Natural killer cell (primary cell): ENCODE measurements at regions not wholly inside any gene's neighbourhood (a gene's known extent, or its start where the extent isn't known, plus 50 kb on each side); places are given as distances from the start of the nearest gene placed in this dataset.
"Not testable (repeated sequence)": the region's sequence is repeated elsewhere in the genome, so short reads cannot be mapped to it uniquely, and the experiment has no call there.

Source experiments
- ATAC-seq, 3 donors: fragments of 150-1000 bp in 2 of 3; fragments of 200-7000 bp in 1 of 3; cut with Tn5 transposase; 1 replicate in 1 of 3; 2 replicates in 2 of 3; pipeline ENCODE4 v1.10.0; 2021; ENCODE audit warnings: mild to moderate bottlenecking in 2 of 3, moderate library complexity in 2 of 3
- DNase-seq, 2 donors: peaks; one replicate each; pipeline versions ENCODE4 v3.0.0 to v3.0.0-alpha.2; 2013 to 2021; ENCODE audit warnings: mixed read lengths in 1 of 2
- H3K27ac ChIP-seq: one replicate; pipeline ENCODE4 v1.5.1; 2013; ENCODE audit warnings: mild to moderate bottlenecking, low read length
- H3K27me3 ChIP-seq: one replicate; pipeline ENCODE4 v1.6.1; 2013; ENCODE audit warnings: low read length; ENCODE audit not compliant: control insufficient read depth, insufficient read depth
- H3K36me3 ChIP-seq: one replicate; pipeline ENCODE4 v1.6.1; 2013; ENCODE audit warnings: low read length; ENCODE audit not compliant: control insufficient read depth, insufficient read depth
- H3K4me1 ChIP-seq: one replicate; pipeline ENCODE4 v1.6.1; 2013; ENCODE audit warnings: low read length; ENCODE audit not compliant: control insufficient read depth, insufficient read depth
- H3K4me3 ChIP-seq: one replicate; pipeline ENCODE4 v1.5.1; 2013; ENCODE audit warnings: low read length
- H3K9me3 ChIP-seq: one replicate; pipeline ENCODE4 v1.6.1; 2013; ENCODE audit warnings: low read length; ENCODE audit not compliant: control insufficient read depth, insufficient read depth
- H3K27ac Mint-ChIP-seq, 2 donors: one replicate each; pipeline ENCODE4 v1.8.0; 2022; ENCODE audit warnings: mild to moderate bottlenecking in 2 of 2, mixed read lengths in 2 of 2, moderate library complexity in 1 of 2
- H3K27me3 Mint-ChIP-seq, 2 donors: one replicate each; pipeline ENCODE4 v1.8.0; 2022; ENCODE audit warnings: low read depth in 2 of 2, mixed read lengths in 2 of 2
- H3K36me3 Mint-ChIP-seq: one replicate; pipeline ENCODE4 v1.8.0; 2022; ENCODE audit warnings: mixed read lengths
- H3K4me1 Mint-ChIP-seq, 2 donors: one replicate each; pipeline ENCODE4 v1.8.0; 2022; ENCODE audit warnings: mixed read lengths in 2 of 2
- H3K4me3 Mint-ChIP-seq: one replicate; pipeline ENCODE4 v1.8.0; 2022; ENCODE audit warnings: mild to moderate bottlenecking, moderate library complexity, mixed read lengths
- H3K9me3 Mint-ChIP-seq, 2 donors: one replicate each; pipeline ENCODE4 v1.8.0; 2022; ENCODE audit warnings: mixed read lengths in 2 of 2
- WGBS: methylation state at CpG from one replicate; pipeline ENCODE4 v1.1.7; 2013; ENCODE audit warnings: missing lambda C conversion rate; ENCODE audit not compliant: insufficient coverage; 5-methylcytosine and 5-hydroxymethylcytosine counted together
- intact Hi-C: fragments of 100-400 bp; cut with micrococcal nuclease; formaldehyde crosslinking; loops from one replicate; pipeline ENCODE4 v1.14.2; 2022
- TF ChIP-seq, protein P1 (sequence below): fragments of 200-600 bp; IDR thresholded peaks from one replicate; pipeline ENCODE4 v1.8.0; 2022; ENCODE audit warnings: antibody characterized with exemption

DNA sequence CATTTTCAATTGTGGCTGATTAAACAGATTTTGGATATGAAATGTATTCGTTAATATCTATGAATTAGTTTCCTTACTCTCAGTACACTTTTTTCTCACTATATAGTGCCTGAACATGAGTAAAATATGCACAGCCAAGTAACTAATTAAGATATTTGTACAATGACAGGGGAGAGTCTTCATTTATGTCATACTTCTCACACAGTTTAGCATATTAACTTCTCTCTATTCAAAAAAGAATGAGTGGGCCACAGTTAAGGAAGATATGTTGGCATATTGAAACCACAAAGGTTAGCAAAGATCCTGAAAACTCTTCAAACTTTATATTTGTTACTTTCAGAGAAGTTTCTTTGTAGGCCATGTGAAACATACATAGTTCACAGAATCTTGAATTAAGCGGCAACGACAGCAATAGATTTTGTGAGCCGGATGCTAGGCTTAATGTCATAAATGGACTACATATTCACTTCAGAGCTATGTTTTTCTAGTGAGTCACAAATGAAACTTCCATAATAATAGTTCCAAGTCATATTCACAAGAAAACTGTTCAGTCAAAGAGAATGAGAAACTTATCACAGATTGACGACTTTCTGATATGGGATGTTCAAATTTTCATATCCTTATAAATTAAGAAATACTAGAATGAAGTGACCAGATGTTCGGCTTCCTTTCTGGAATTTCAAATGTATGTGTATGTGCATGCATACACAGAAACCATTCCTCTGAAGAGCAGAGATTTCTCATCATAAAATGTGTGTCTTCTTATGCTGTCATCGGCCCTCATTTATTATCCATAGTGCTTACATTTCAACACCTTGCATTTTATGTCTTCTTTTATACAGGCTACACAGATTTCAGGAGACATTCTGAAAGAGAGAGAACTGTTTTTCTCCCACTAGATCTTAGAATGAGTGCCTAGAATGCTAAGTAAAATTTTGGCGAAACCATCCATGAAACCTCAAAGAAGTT, 584.0 kb downstream of the SATB2 start:
- Histone ChIP-seq H3K4me3 (no peak overlapping the region), H3K27me3 (no peaks in the 10 kb centered on the region), H3K27ac (no peak overlapping the region), H3K36me3 (no peaks in the 10 kb centered on the region), H3K4me1 (no peaks in the 10 kb centered on the region), H3K9me3 (peaks cover 7% of the 10 kb centered on the region)
- H3K9me3 Mint-ChIP-seq: peaks cover 7 to 11% of the 10 kb centered on the region in 2 donors
- 88% methylated on average over 5 of the region's 8 CpGs for WGBS
- no peaks in the 10 kb centered on the region for H3K36me3 Mint-ChIP-seq
- no peak overlapping the region for H3K4me3 Mint-ChIP-seq
- H3K27me3 Mint-ChIP-seq: no peaks in the 10 kb centered on the region
- TF ChIP-seq, protein P1, sequence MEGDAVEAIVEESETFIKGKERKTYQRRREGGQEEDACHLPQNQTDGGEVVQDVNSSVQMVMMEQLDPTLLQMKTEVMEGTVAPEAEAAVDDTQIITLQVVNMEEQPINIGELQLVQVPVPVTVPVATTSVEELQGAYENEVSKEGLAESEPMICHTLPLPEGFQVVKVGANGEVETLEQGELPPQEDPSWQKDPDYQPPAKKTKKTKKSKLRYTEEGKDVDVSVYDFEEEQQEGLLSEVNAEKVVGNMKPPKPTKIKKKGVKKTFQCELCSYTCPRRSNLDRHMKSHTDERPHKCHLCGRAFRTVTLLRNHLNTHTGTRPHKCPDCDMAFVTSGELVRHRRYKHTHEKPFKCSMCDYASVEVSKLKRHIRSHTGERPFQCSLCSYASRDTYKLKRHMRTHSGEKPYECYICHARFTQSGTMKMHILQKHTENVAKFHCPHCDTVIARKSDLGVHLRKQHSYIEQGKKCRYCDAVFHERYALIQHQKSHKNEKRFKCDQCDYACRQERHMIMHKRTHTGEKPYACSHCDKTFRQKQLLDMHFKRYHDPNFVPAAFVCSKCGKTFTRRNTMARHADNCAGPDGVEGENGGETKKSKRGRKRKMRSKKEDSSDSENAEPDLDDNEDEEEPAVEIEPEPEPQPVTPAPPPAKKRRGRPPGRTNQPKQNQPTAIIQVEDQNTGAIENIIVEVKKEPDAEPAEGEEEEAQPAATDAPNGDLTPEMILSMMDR: no peak
- ATAC-seq (no peak), DNase-seq (no peak)
- intact Hi-C loops: no loop called here
- H3K27ac Mint-ChIP-seq: no peak overlapping the region
- no peaks in the 10 kb centered on the region for H3K4me1 Mint-ChIP-seq

DNA sequence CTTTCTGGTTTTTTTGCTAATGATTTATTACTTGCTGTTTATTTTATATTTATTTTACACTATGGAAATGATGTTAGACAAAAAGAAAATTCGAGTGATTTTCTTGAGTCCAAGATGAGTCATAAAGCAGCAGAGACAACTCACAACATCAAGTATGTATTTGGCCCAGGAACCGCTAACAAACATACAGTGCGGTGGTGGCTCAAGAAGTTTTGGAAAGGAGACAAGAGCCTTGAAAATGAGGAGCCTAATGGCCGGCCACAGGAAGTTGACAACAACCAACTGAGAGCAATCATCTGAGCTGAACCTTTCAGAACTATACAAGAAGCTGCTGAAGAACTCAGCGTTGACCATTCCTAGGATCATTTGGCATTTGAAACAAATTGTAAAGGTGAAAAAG, 594.1 kb downstream of the SATB2 start:
- H3K4me1 Mint-ChIP-seq: no peaks in the 10 kb centered on the region
- peaks cover 11 to 12% of the 10 kb centered on the region in 2 donors for H3K9me3 Mint-ChIP-seq
- no peak for DNase-seq
- 89% methylated on average over 5 of the region's 5 CpGs for WGBS
- Histone ChIP-seq H3K4me3 (no peak overlapping the region), H3K36me3 (no peaks in the 10 kb centered on the region), H3K27ac (no peak overlapping the region), H3K4me1 (no peaks in the 10 kb centered on the region), H3K27me3 (no peaks in the 10 kb centered on the region), H3K9me3 (no peaks in the 10 kb centered on the region)
- no peaks in the 10 kb centered on the region for H3K27me3 Mint-ChIP-seq
- no peak for ATAC-seq
- no peak overlapping the region for H3K27ac Mint-ChIP-seq
- H3K36me3 Mint-ChIP-seq: no peaks in the 10 kb centered on the region
- TF ChIP-seq, protein P1: no peak
- intact Hi-C loops: no loop called here
- no peak overlapping the region for H3K4me3 Mint-ChIP-seq

DNA sequence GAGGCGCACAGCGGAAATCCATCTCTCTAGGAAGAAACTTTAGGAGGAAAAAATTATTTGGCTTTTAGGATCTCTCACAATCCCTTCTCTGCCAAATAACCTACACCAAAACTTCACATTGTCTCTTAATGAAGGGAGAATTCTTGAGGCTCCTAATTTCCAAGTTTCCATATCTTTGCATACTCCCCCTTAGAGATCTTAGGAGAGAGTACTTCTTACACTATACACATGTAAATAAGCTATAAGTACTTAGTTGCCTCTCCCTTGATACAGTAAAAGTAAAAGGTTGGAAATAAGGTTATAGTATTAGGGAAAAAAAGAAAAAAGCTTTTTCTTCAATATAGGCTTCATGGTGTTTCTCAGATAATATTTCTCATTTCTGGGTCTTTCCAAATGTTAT, 596.7 kb downstream of the SATB2 start:
- no peaks in the 10 kb centered on the region for H3K36me3 ChIP-seq
- no peak overlapping the region for H3K4me3 Mint-ChIP-seq
- ATAC-seq (no peak), DNase-seq (no peak)
- no peaks in the 10 kb centered on the region for H3K27me3 ChIP-seq
- H3K4me1 ChIP-seq: no peaks in the 10 kb centered on the region
- H3K9me3 ChIP-seq: no peaks in the 10 kb centered on the region
- TF ChIP-seq, protein P1: no peak
- no CpG with 5 or more reads among the region's 2 CpGs for WGBS
- peaks cover 11 to 17% of the 10 kb centered on the region in 2 donors for H3K9me3 Mint-ChIP-seq
- H3K4me1 Mint-ChIP-seq: no peaks in the 10 kb centered on the region
- no peak overlapping the region for H3K27ac Mint-ChIP-seq
- no peak overlapping the region for H3K4me3 ChIP-seq
- no peak overlapping the region for H3K27ac ChIP-seq
- intact Hi-C loops: no loop called here
- H3K36me3 Mint-ChIP-seq: no peaks in the 10 kb centered on the region
- no peaks in the 10 kb centered on the region for H3K27me3 Mint-ChIP-seq

DNA sequence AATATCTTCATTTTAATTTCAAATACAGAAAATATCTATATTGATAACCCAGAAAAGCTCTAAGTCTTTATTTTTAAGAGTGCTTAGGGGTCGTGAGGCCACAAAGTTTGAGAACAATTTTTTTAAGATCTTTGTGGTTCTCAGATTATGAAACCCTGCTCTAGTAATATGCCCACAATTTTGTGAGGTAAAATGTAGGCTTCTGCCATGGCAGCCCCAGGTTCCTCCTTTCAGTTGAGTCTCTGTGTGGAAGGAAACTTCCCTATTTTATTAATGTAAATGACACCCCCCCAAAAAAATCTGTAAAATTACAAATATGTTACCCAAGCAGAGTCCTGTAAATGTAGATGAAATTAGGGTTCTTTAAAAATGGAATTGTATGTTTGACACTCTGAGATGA, 600.5 kb downstream of the SATB2 start:
- Histone ChIP-seq H3K4me3 (no peak overlapping the region), H3K4me1 (no peaks in the 10 kb centered on the region), H3K27ac (no peak overlapping the region), H3K27me3 (no peaks in the 10 kb centered on the region), H3K9me3 (no peaks in the 10 kb centered on the region), H3K36me3 (no peaks in the 10 kb centered on the region)
- Mint-ChIP-seq H3K36me3 (no peaks in the 10 kb centered on the region), H3K27me3 (no peaks in the 10 kb centered on the region), H3K4me3 (no peak overlapping the region), H3K4me1 (no peaks in the 10 kb centered on the region), H3K27ac (no peak overlapping the region), H3K9me3 (peaks cover 16 to 18% of the 10 kb centered on the region in 2 donors)
- WGBS: 75% methylated on average over 1 of the region's 1 CpG
- ATAC-seq (no peak), DNase-seq (no peak)
- TF ChIP-seq, protein P1: no peak
- intact Hi-C loops: no loop called here

DNA sequence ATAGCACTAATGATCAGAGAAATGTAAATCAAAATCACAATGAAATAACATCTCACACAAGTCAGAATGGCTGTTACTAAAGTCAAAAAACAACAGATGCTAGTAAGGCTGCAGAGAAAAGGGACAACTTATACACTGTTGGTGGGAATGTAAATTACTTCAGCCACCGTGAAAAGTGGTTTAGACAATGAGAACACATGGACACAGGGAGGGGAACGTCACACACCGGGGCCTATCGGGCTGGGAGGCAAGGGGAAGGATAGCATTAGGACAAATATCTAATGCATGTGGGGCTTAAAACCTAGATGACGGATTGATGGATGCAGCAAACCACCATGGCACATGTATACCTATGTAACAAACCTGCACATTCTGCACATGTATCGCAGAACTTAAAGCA, 602.0 kb downstream of the SATB2 start:
- H3K4me3 Mint-ChIP-seq, intact Hi-C loops, H3K4me3 ChIP-seq, H3K27ac Mint-ChIP-seq, H3K9me3 ChIP-seq, H3K27me3 Mint-ChIP-seq, H3K36me3 ChIP-seq, ATAC-seq, H3K4me1 Mint-ChIP-seq, H3K27ac ChIP-seq, H3K36me3 Mint-ChIP-seq, DNase-seq, H3K4me1 ChIP-seq, H3K27me3 ChIP-seq: not testable (repeated sequence)
- peaks cover 15 to 17% of the 10 kb centered on the region in 2 donors for H3K9me3 Mint-ChIP-seq
- 91% methylated on average over 4 of the region's 6 CpGs for WGBS
